GM19238 (cell line): ENCODE measurements at regions not wholly inside any gene's neighbourhood (a gene's known extent, or its start where the extent isn't known, plus 50 kb on each side); places are given as distances from the start of the nearest gene placed in this dataset.

Source experiments
- DNase-seq: peaks from one replicate; pipeline ENCODE4 v3.0.0; 2011; ENCODE audit warnings: low spot score; ENCODE audit not compliant: insufficient read length

- no peak for DNase-seq
These were observed 530.2 kb upstream of the ZEB2 start for GRCh38 chr2:145050134-145050533.

- no peak for DNase-seq
These were observed 529.6 kb upstream of the ZEB2 start for GRCh38 chr2:145049475-145049874.

DNA sequence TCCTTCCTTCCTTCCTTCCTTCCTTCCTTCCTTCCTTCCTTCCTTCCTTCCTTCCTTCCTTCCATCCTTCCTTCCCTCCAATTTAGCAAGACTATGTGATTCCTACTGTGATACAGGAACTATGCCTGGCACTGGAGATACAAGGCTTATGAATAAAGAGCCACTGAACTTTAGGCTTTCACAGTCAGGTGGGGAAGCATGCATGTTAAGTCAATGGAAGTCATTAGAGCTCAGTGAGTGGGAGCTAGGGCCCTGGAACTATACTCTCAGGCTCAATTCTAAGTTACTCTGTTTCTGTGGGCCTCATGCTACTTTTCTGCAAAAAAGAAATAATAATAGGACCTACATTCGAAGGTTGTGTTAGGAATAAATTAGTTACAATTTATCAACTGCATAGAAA, 527.6 kb upstream of the ZEB2 start:
- DNase-seq, result no peak

DNA sequence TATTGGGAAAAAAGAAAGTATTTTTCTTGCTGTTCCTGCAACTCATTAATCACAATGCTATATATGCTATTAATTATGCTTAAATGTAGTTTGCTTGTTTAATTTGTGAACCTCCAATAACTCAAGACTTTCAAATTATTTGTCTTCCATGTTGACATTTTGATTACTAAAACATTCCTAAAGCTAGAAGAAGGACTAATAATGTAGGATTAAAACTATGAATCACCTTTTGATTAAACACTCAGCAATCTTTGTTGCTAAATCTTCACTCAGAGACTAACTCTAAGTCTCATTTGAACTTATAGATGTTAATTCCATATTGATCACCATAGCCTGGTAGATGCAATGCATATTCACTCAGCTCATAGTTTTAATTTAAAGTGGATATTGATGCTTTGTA, 524.6 kb upstream of the ZEB2 start:
- no peak for DNase-seq

GRCh38 chr2:145043399-145043834, 523.5 kb upstream of the ZEB2 start:
- no peak for DNase-seq

DNA sequence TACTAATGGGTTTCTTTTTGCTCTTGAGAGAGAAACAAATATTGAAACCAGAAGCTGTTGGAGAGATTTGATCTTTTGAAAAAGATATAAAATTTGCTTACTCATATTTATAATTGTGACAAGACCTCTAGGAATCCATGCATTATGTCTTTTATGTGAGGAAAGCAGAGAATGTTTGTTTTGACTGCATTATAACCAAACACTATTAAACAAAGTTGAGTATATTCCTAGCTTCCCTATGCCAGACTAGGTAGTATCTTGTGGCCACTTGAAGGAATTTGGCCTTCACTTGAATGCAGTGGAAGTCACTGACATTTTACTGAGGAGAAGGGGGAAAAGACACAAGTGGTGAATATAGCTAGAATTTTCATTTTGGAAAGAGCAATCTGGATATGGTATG, 521.8 kb upstream of the ZEB2 start:
- no peak for DNase-seq

DNA sequence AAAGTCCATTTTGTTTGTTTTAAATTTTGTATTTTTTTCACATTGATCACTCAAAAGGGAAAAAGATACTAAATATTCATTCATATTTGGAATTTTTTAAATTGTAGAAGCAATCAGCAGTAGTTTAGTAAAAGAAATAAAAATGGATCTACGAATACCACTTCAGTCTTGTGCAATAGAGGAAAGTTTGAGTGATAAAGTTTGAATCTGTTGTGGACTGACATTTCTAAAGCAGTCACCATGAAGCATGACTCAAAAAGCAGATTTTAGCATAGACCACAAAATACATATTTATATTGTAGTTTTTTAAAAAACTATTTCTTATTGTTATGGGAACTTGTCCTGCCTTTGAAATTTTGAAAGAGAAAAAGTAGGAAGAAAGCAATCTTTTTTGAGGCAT, 520.5 kb upstream of the ZEB2 start:
- no peak for DNase-seq

DNA sequence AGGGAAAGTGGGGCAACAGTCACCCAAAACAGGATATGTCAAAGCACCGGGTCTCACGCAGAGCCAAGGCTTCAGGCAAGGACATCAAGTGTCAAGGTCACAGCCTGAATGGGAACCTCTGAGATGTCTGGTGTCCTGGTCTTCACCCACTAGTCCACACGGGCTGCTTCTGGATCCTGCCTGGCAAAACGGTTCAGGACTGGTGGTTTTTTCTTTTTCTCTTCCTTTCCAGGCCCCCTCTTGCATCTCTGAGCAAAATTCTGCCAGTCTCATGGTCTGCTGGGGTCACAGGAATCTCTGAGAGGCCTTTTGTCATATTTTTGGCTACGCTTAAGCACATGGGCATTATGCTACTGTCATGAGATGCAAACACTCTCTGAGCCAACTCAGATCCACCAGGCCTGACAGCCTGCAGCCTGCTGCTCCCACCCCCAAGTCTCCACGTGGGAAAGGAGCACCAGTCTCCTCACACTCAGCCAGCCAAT, 518.2 kb upstream of the ZEB2 start:
- DNase-seq, result no peak

DNA sequence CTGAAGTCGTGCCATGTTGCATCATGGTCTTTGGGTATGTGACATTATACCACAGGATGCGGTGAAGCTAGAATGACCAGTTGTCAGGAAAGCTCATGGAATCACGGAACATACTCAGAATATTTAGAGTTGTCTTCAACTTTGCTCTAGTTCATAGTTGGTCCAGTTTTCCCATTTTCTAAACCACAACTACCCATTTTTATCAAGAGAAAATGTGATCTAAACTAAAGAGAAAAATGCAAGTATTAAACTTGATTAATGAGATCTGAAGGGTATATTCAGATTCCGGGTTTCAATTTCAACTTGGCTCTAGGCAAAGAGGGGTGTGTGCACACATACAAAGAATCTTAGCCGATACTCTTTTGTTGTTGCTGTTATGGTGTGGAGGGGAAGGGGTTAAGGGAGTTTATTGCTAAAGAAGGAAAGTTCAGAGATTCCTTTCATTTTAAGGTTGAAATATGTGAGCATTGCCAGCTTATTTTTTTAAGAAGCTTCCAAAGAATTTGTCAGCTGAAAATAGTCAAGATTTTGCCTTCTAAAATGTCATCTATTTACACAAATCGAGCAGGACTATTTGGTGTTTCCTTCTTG, 516.6 kb upstream of the ZEB2 start:
- no peak for DNase-seq

- no peak for DNase-seq
These were observed 514.6 kb upstream of the ZEB2 start for GRCh38 chr2:145034511-145034910.

- DNase-seq, result no peak
These were observed 513.5 kb upstream of the ZEB2 start for GRCh38 chr2:145033438-145033837.

- DNase-seq, result no peak
These were observed 512.9 kb upstream of the ZEB2 start for GRCh38 chr2:145032791-145033190.

- no peak for DNase-seq
These were observed 510.0 kb upstream of the ZEB2 start for GRCh38 chr2:145029873-145030272.

DNA sequence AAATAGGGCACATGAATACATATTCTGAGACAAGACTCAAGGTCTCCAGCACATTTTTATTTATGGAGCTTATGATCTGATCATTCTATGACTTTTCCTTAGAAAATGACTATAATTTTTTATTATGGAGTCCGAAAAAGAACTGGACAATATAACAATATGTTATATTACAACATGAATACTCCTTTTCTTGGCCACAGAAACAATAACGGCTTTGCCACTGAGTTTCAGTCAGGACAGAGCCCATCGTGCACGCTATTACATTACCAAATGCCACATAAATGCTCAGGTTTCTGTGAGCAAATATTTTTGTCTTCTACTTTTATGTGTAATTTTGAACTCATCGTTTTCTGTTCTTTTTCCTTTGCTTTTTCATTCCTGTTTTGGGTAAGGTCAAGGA, 509.2 kb upstream of the ZEB2 start:
- no peak for DNase-seq

DNA sequence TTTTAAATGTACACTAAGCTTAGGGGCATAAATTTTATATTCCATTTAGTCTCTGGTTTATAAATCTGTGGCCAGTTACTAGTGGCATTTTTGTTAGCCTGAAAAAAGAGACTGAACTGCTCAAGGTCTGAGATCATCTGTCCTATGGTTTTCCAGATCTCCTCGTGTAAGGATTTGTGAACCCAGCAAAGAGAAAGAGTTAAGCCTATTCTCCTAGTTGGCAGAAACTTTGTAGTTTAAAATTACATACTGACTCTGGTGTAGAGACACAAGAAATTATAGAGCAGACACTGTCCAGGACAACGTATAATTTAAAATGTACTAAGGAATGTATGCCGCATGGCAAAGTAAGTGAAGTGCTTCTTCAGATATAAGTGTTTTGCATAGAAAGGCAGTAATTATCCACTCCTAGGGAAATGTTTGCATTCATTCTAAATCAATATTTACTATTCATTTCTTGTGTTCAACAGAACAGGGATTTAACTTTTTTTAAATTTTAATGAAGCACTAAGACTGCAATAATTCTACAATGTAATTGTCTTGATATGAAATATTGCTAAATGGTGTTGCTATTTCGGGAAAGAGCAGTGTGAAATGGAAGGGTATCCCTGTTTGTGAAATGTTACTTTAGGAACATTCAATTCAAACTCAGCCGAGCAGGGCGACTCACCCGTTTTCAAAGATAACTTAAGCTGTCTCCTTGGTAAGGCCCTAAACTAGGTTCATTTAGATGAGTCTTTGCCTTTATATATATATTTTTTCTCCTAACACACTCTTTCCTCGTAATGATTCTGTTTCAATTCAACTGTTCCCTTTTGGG, 508.4 kb upstream of the ZEB2 start:
- no peak for DNase-seq

- no peak for DNase-seq
These were observed 506.8 kb upstream of the ZEB2 start for GRCh38 chr2:145026456-145027455.

DNA sequence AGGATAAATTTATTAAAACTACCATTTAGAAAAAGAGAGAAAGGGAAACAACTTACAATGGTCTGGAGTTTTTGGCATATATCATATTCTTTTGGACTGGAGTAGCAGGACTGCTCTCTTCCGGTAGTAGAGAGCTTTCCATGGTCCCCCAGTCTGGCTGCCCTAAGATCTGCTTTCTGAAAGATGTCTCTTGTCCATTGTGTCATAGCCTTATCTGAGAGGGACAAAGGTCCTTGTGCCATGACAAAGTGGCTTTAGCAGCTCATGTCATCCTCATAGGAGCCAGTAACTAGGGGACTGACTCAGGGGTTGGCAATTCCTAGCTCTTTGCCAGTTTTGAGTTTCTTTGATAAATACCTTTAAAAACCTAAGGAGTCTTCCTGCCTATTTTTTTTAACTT, 505.5 kb upstream of the ZEB2 start:
- DNase-seq, result no peak

GRCh38 chr2:145023334-145023934, 503.5 kb upstream of the ZEB2 start:
- no peak for DNase-seq

- no peak for DNase-seq
These were observed 502.9 kb upstream of the ZEB2 start for GRCh38 chr2:145022666-145023333.

- no peak for DNase-seq
These were observed 502.2 kb upstream of the ZEB2 start for GRCh38 chr2:145021962-145022665.
